Endodermal cell (in vitro differentiated cells): ENCODE measurements at regions not wholly inside any gene's neighbourhood (a gene's known extent, or its start where the extent isn't known, plus 50 kb on each side); places are given as distances from the start of the nearest gene placed in this dataset.

ENCODE experiments used
- DNase-seq: peaks from one replicate; pipeline ENCODE4 v3.0.0-alpha.2; 2017
- H3K27ac ChIP-seq: 2 replicates; pipeline ENCODE4 v1.5.1; 2013; ENCODE audit warnings: mild to moderate bottlenecking, low read depth, low read length, moderate library complexity
- H3K27me3 ChIP-seq: 2 replicates; pipeline ENCODE4 v1.6.1; 2013; ENCODE audit warnings: mild to moderate bottlenecking, low read length, moderate library complexity; ENCODE audit not compliant: insufficient read depth, control insufficient read depth, poor library complexity, severe bottlenecking
- H3K36me3 ChIP-seq: 2 replicates; pipeline ENCODE4 v1.7.0; 2013; ENCODE audit warnings: mild to moderate bottlenecking, low read length, moderate library complexity; ENCODE audit not compliant: control insufficient read depth, insufficient read depth
- H3K4me1 ChIP-seq: one replicate; pipeline ENCODE4 v1.7.0; 2013; ENCODE audit warnings: low read length; ENCODE audit not compliant: control insufficient read depth, insufficient read depth
- H3K4me3 ChIP-seq: 2 replicates; pipeline ENCODE4 v1.5.1; 2013; ENCODE audit warnings: mild to moderate bottlenecking, low read length, moderate library complexity
- H3K9ac ChIP-seq: 2 replicates; pipeline ENCODE4 v1.6.1; 2013; ENCODE audit warnings: mild to moderate bottlenecking, low read length, moderate library complexity; ENCODE audit not compliant: poor library complexity, severe bottlenecking; ENCODE audit errors: extremely low read depth
- H3K9me3 ChIP-seq: 2 replicates; pipeline ENCODE4 v1.6.1; 2013; ENCODE audit warnings: mild to moderate bottlenecking, low read length, moderate library complexity; ENCODE audit not compliant: control insufficient read depth
- H3K27ac Mint-ChIP-seq: 2 replicates; pipeline ENCODE4 v1.8.0; 2020; ENCODE audit warnings: mixed read lengths
- H3K27me3 Mint-ChIP-seq: 2 replicates; pipeline ENCODE4 v1.8.0; 2021; ENCODE audit warnings: mild to moderate bottlenecking, mixed read lengths; ENCODE audit not compliant: insufficient read depth
- H3K36me3 Mint-ChIP-seq: 2 replicates; pipeline ENCODE4 v1.8.0; 2020; ENCODE audit warnings: low read depth, mixed read lengths
- H3K4me1 Mint-ChIP-seq: 2 replicates; pipeline ENCODE4 v1.8.0; 2020; ENCODE audit warnings: mixed read lengths
- H3K4me3 Mint-ChIP-seq: 2 replicates; pipeline ENCODE4 v1.8.0; 2020; ENCODE audit warnings: mild to moderate bottlenecking, moderate library complexity, mixed read lengths
- H3K9me3 Mint-ChIP-seq: 2 replicates; pipeline ENCODE4 v1.8.0; 2020; ENCODE audit warnings: mild to moderate bottlenecking, mixed read lengths
- CTCF ChIP-seq: fragments of 200-600 bp; sonication (generic); conservative IDR thresholded peaks from 2 replicates; pipeline ENCODE4 v1.5.0; 2021; ENCODE audit warnings: antibody characterized with exemption, mild to moderate bottlenecking
- WGBS, 2 experiments: methylation state at CpG; one replicate each; pipeline versions ENCODE4 v1.1.5 to v1.1.7; 2013; ENCODE audit warnings: missing lambda C conversion rate in 2 of 2, mixed read lengths in 1 of 2; ENCODE audit not compliant: insufficient coverage in 1 of 2, insufficient read length in 1 of 2; 5-methylcytosine and 5-hydroxymethylcytosine counted together

DNA sequence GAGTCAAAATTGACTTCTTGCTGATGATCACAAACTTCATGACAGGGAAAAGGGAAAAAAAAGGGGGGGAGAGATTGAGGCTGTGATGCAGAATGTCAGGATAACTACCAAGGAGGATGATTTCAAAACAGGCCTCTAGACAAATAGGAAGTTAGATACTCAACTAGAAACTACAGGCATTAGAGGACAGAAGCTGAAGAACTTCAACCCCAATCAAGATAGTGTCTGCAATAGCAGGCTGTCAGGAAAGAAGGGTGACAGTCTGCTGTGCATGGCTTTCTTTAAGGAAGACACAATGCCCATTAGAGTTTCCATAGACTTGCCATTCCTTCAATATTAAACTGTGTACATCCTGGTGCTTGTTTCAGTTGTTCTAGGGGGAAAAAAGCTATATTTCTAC lies 257.2 kb downstream of the TTLL7 start:
- Mint-ChIP-seq H3K9me3 (no peaks in the 10 kb centered on the region), H3K4me1 (peaks cover 41% of the 10 kb centered on the region), H3K36me3 (no peaks in the 10 kb centered on the region), H3K4me3 (no peak overlapping the region), H3K27me3 (peaks cover 1% of the 10 kb centered on the region), H3K27ac (no peak overlapping the region)
- H3K9me3 ChIP-seq, result no peaks in the 10 kb centered on the region
- no peak for TF ChIP-seq CTCF
- H3K4me1 ChIP-seq, result peaks cover 17% of the 10 kb centered on the region
- no peak for DNase-seq
- peak overlapping the region; percentile 48 for H3K4me3 ChIP-seq
- H3K27me3 ChIP-seq, result no peaks in the 10 kb centered on the region
- H3K9ac ChIP-seq, result no peak overlapping the region
- peak overlapping the region; percentile 59 for H3K27ac ChIP-seq
- no peaks in the 10 kb centered on the region for H3K36me3 ChIP-seq

DNA sequence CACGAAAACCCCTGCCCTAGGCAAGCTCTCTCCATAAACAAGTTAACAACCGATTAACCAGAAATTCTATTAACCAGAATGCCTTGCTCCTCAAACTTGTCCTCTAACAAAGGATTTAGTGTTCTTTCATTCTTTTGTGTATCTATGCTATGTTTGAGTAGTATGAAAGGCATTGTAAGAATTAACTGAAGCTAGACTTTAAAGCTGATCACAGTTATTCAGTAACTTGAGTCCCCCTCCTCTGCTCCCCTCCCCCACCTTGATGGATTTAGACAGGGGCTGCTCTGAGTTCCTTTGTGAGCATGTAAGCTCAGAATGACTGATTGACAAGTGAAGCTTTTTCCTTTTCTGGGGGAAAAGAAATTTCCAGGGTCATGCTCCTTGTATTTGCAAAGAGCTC lies 257.6 kb downstream of the TTLL7 start:
- WGBS, 2 experiments, result 60 to 88% methylated on average over 1 to 2 of the region's 2 CpGs
- Mint-ChIP-seq H3K4me1 (peaks cover 41% of the 10 kb centered on the region), H3K4me3 (peak overlapping the region; percentile 14), H3K27me3 (peaks cover 1% of the 10 kb centered on the region), H3K9me3 (no peaks in the 10 kb centered on the region), H3K36me3 (no peaks in the 10 kb centered on the region), H3K27ac (no peak overlapping the region)
- peaks cover 17% of the 10 kb centered on the region for H3K4me1 ChIP-seq
- H3K9ac ChIP-seq, result no peak overlapping the region
- no peaks in the 10 kb centered on the region for H3K36me3 ChIP-seq
- peak overlapping the region; percentile 48 for H3K4me3 ChIP-seq
- H3K9me3 ChIP-seq, result no peaks in the 10 kb centered on the region
- no peak for DNase-seq
- H3K27ac ChIP-seq, result peak overlapping the region; percentile 59
- no peaks in the 10 kb centered on the region for H3K27me3 ChIP-seq
- no peak for TF ChIP-seq CTCF

DNA sequence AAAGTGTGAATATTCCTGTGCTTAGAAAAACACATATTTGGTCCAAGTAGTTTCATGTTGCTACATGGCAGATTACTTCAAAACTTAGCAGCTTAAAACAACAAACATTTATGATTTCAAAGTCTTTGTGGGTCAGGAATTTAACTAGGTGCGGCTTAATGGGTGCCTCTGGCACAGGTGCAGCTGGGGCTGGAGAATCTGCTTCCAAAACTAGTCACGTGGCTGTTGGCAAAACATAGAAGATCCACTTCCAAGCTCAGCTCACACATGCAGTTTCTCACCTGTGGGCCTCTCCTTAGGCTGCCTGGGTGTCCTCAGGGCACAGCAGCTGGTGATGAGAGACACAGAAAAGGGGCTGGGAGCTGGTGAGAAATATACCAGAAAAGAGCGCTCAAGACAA lies 263.4 kb downstream of the TTLL7 start:
- no peak for TF ChIP-seq CTCF
- Histone ChIP-seq H3K27ac (no peak overlapping the region), H3K9ac (no peak overlapping the region), H3K4me1 (peaks cover 3% of the 10 kb centered on the region), H3K9me3 (no peaks in the 10 kb centered on the region), H3K36me3 (no peaks in the 10 kb centered on the region), H3K27me3 (no peaks in the 10 kb centered on the region), H3K4me3 (no peak overlapping the region)
- Mint-ChIP-seq H3K4me1 (peaks cover 7% of the 10 kb centered on the region), H3K27ac (no peak overlapping the region), H3K9me3 (no peaks in the 10 kb centered on the region), H3K4me3 (no peak overlapping the region), H3K36me3 (no peaks in the 10 kb centered on the region), H3K27me3 (peaks cover 1% of the 10 kb centered on the region)
- WGBS, 2 experiments, result 59 to 67% methylated on average over 3 of the region's 3 CpGs
- no peak for DNase-seq
